Liver (tissue), 8 donors: ENCODE measurements at regions not wholly inside any gene's neighbourhood (a gene's known extent, or its start where the extent isn't known, plus 50 kb on each side); places are given as distances from the start of the nearest gene placed in this dataset.

Experiments
- DNase-seq: peaks from one replicate; pipeline ENCODE4 v3.0.0-alpha.2; 2017; ENCODE audit warnings: low spot score
- H3K27ac ChIP-seq, 2 donors: one replicate each; pipeline ENCODE4 v1.7.0; 2013; ENCODE audit warnings: inconsistent platforms in 2 of 2, low read length in 2 of 2, control low read depth in 1 of 2, low read depth in 1 of 2, mild to moderate bottlenecking in 1 of 2
- H3K27me3 ChIP-seq, 4 donors: one replicate each; pipeline versions ENCODE4 v1.6.1 to v1.7.0; 2013; ENCODE audit warnings: low read length in 3 of 4, inconsistent platforms in 1 of 4, mild to moderate bottlenecking in 1 of 4, moderate library complexity in 1 of 4; ENCODE audit not compliant: control insufficient read depth in 4 of 4, insufficient read depth in 4 of 4
- H3K36me3 ChIP-seq, 4 donors: one replicate each; pipeline versions ENCODE4 v1.6.1 to v1.7.0; 2013; ENCODE audit warnings: low read length in 3 of 4, mild to moderate bottlenecking in 3 of 4, low read depth in 1 of 4, moderate library complexity in 1 of 4; ENCODE audit not compliant: control insufficient read depth in 4 of 4, insufficient read depth in 3 of 4
- H3K4me1 ChIP-seq, 4 donors: one replicate each; pipeline versions ENCODE4 v1.6.1 to v1.7.0; 2013; ENCODE audit warnings: low read length in 3 of 4, mild to moderate bottlenecking in 3 of 4, moderate library complexity in 1 of 4; ENCODE audit not compliant: control insufficient read depth in 4 of 4, insufficient read depth in 4 of 4
- H3K4me3 ChIP-seq, 3 donors: one replicate each; pipeline versions ENCODE4 v1.6.1 to v1.7.0; 2013; ENCODE audit warnings: low read length in 3 of 3, control low read depth in 1 of 3, low read depth in 1 of 3, mild to moderate bottlenecking in 1 of 3
- H3K9ac ChIP-seq, 2 donors: one replicate each; pipeline ENCODE4 v1.7.0; 2013; ENCODE audit warnings: low read length in 2 of 2, mild to moderate bottlenecking in 2 of 2, moderate library complexity in 2 of 2, control low read depth in 1 of 2, low read depth in 1 of 2
- H3K9me3 ChIP-seq, 4 donors: one replicate each; pipeline versions ENCODE4 v1.6.1 to v1.7.0; 2013; ENCODE audit warnings: low read length in 3 of 4; ENCODE audit not compliant: control insufficient read depth in 4 of 4
- ATF3 ChIP-seq: IDR thresholded peaks from 2 replicates; pipeline ENCODE4 v1.6.1; 2016; ENCODE audit warnings: antibody characterized with exemption
- CTCF ChIP-seq: fragments of 150-350 bp; IDR thresholded peaks from 2 replicates; pipeline ENCODE4 v1.5.1; 2017; ENCODE audit warnings: improper control_type of control experiment, low read depth, low read length; ENCODE audit not compliant: missing input control
- EGR1 ChIP-seq, 2 donors: IDR thresholded peaks; 2 replicates each; pipeline ENCODE4 v1.6.1; 2016 to 2018; ENCODE audit warnings: antibody characterized with exemption in 2 of 2, low read depth in 2 of 2
- FOXA1 ChIP-seq: IDR thresholded peaks from 2 replicates; pipeline ENCODE4 v1.6.1; 2016; ENCODE audit warnings: antibody characterized with exemption
- FOXA2 ChIP-seq: IDR thresholded peaks from 2 replicates; pipeline ENCODE4 v1.6.1; 2016; ENCODE audit warnings: antibody characterized with exemption
- GABPA ChIP-seq, 2 donors: IDR thresholded peaks in 1 of 2; conservative IDR thresholded peaks in 1 of 2; 2 replicates each; pipeline ENCODE4 v1.6.1; 2016; ENCODE audit warnings: antibody characterized with exemption in 2 of 2, mild to moderate bottlenecking in 1 of 2, moderate library complexity in 1 of 2
- HNF4A ChIP-seq, 2 donors: conservative IDR thresholded peaks; 2 replicates each; pipeline ENCODE4 v1.6.1; 2016; ENCODE audit warnings: antibody characterized with exemption in 2 of 2, mild to moderate bottlenecking in 2 of 2
- HNF4G ChIP-seq: IDR thresholded peaks from 2 replicates; pipeline ENCODE4 v1.6.1; 2016; ENCODE audit warnings: antibody characterized with exemption
- JUND ChIP-seq, 2 donors: IDR thresholded peaks; 2 replicates each; pipeline ENCODE4 v1.6.1; 2016; ENCODE audit warnings: antibody characterized with exemption in 2 of 2
- MAX ChIP-seq: IDR thresholded peaks from 2 replicates; pipeline ENCODE4 v1.6.1; 2016; ENCODE audit warnings: antibody characterized with exemption
- NR2F2 ChIP-seq: IDR thresholded peaks from 2 replicates; pipeline ENCODE4 v1.6.1; 2016; ENCODE audit warnings: antibody characterized with exemption
- RAD21 ChIP-seq, 2 donors: IDR thresholded peaks; 2 replicates each; pipeline ENCODE4 v1.6.1; 2016; ENCODE audit warnings: antibody characterized with exemption in 2 of 2, mild to moderate bottlenecking in 2 of 2
- REST ChIP-seq: IDR thresholded peaks from 2 replicates; pipeline ENCODE4 v1.6.1; 2016; ENCODE audit warnings: antibody characterized with exemption, mild to moderate bottlenecking
- RXRA ChIP-seq, 2 donors: IDR thresholded peaks; 2 replicates each; pipeline ENCODE4 v1.6.1; 2017 to 2018; ENCODE audit warnings: antibody characterized with exemption in 2 of 2, mild to moderate bottlenecking in 1 of 2
- SP1 ChIP-seq: IDR thresholded peaks from 2 replicates; pipeline ENCODE4 v1.6.1; 2018; ENCODE audit warnings: antibody characterized with exemption, mild to moderate bottlenecking
- TAF1 ChIP-seq: conservative IDR thresholded peaks from 2 replicates; pipeline ENCODE4 v1.6.1; 2016; ENCODE audit warnings: antibody characterized with exemption, mild to moderate bottlenecking
- YY1 ChIP-seq: IDR thresholded peaks from 2 replicates; pipeline ENCODE4 v1.6.1; 2016; ENCODE audit warnings: antibody characterized with exemption, mild to moderate bottlenecking
- ZBTB33 ChIP-seq: IDR thresholded peaks from 2 replicates; pipeline ENCODE4 v1.6.1; 2016; ENCODE audit warnings: antibody characterized with exemption
- WGBS: extraction: QIAGEN DNeasy Blood & Tissue Kit; methylation state at CpG from one replicate; pipeline ENCODE4 v1.1.7; 2013; 5-methylcytosine and 5-hydroxymethylcytosine counted together
- donor health status: healthy.
- donor health status: healthy.
- donor health status: healthy.
- donor health status: healthy.
- donor health status: healthy.

- H3K9me3 ChIP-seq, result peaks cover 0 to 6% (median 0%) of the 10 kb centered on the region in 4 donors
- H3K4me3 ChIP-seq, result no peak overlapping the region
- H3K27me3 ChIP-seq, result no peaks in the 10 kb centered on the region
- H3K4me1 ChIP-seq, result no peaks in the 10 kb centered on the region
- no peaks in the 10 kb centered on the region for H3K36me3 ChIP-seq
- 90% methylated on average over 9 of the region's 9 CpGs for WGBS
- DNase-seq, result no peak
- H3K27ac ChIP-seq, result no peak overlapping the region
- TF ChIP-seq GABPA (IDR thresholded peaks at IDR 0.05 in 1 of 2, conservative IDR thresholded peaks at IDR 0.05 in 1 of 2) (no peak), REST (no peak), TAF1 (no peak), HNF4G (no peak), ATF3 (no peak), RAD21 (IDR thresholded peaks at IDR 0.05) (no peak), EGR1 (IDR thresholded peaks at IDR 0.05; ENCODE audit: low read depth in 2 of 2) (no peak), RXRA (IDR thresholded peaks at IDR 0.05) (no peak), FOXA1 (no peak), CTCF (no peak), NR2F2 (no peak), MAX (no peak), SP1 (no peak), JUND (IDR thresholded peaks at IDR 0.05) (no peak), HNF4A (conservative IDR thresholded peaks at IDR 0.05) (no peak), FOXA2 (no peak), ZBTB33 (no peak), YY1 (no peak)
- no peak overlapping the region for H3K9ac ChIP-seq
Observed at GRCh38 chr2:240360645-240361475, 74.6 kb upstream of the GPC1 start.
